ENCODE measurements at regions not wholly inside any gene's neighbourhood (a gene's known extent, or its start where the extent isn't known, plus 50 kb on each side); places are given as distances from the start of the nearest gene placed in this dataset.

DNA sequence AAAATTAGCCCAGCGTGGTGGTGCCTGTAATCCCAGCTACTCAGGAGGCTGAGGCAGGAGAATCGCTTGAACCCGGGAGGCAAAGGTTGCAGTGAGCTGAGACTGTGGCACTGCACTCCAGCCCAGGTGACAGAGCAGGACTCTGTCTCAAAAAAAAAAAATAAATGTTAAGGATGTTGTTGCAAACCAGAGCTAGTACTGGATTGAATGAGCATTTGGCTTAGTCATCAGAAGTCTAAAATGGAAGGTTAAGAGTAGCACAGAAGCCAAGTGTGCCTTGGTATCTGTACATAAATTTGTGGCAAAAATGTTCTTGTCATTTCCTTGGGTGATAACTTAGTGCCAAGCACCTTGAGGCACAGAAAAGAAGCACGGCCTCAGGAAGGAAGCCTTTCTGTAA is 50.6 kb upstream of the MED9 start:
- TF ChIP-seq, protein P1, sequence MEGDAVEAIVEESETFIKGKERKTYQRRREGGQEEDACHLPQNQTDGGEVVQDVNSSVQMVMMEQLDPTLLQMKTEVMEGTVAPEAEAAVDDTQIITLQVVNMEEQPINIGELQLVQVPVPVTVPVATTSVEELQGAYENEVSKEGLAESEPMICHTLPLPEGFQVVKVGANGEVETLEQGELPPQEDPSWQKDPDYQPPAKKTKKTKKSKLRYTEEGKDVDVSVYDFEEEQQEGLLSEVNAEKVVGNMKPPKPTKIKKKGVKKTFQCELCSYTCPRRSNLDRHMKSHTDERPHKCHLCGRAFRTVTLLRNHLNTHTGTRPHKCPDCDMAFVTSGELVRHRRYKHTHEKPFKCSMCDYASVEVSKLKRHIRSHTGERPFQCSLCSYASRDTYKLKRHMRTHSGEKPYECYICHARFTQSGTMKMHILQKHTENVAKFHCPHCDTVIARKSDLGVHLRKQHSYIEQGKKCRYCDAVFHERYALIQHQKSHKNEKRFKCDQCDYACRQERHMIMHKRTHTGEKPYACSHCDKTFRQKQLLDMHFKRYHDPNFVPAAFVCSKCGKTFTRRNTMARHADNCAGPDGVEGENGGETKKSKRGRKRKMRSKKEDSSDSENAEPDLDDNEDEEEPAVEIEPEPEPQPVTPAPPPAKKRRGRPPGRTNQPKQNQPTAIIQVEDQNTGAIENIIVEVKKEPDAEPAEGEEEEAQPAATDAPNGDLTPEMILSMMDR (IDR thresholded peaks at IDR 0.05; ENCODE audit: low read length) = no peak
- no peak for TF ChIP-seq EZH2 (optimal IDR thresholded peaks at IDR 0.05; ENCODE audit: low read depth, low read length)

Data from MM.1S (cell line).